Right cardiac atrium (tissue), 5 donors: ENCODE measurements at regions not wholly inside any gene's neighbourhood (a gene's known extent, or its start where the extent isn't known, plus 50 kb on each side); places are given as distances from the start of the nearest gene placed in this dataset.

Source experiments
- ATAC-seq, 2 donors: fragments of 200-7000 bp; cut with Tn5 transposase; one replicate each; pipeline versions ENCODE4 v1.8.0 to v1.9.1; 2020; ENCODE audit warnings: moderate library complexity in 2 of 2, mild to moderate bottlenecking in 1 of 2
- DNase-seq, 3 donors: peaks; one replicate each; pipeline ENCODE4 v3.0.0-alpha.2; 2020
- H3K27ac ChIP-seq: one replicate; pipeline ENCODE4 v1.5.1; 2013; ENCODE audit warnings: mild to moderate bottlenecking, low read length, control low read depth, moderate library complexity
- H3K27me3 ChIP-seq: one replicate; pipeline ENCODE4 v1.6.1; 2013; ENCODE audit not compliant: control insufficient read depth, insufficient read depth
- H3K4me1 ChIP-seq: one replicate; pipeline ENCODE4 v1.6.1; 2013; ENCODE audit warnings: low read length; ENCODE audit not compliant: control insufficient read depth, insufficient read depth
- H3K4me3 ChIP-seq: one replicate; pipeline ENCODE4 v1.5.1; 2013; ENCODE audit warnings: low read length, control low read depth
- H3K9me3 ChIP-seq: one replicate; pipeline ENCODE4 v1.6.1; 2013; ENCODE audit warnings: low read length; ENCODE audit not compliant: control insufficient read depth
- WGBS: extraction: QIAGEN DNeasy Blood & Tissue Kit; methylation state at CpG from one replicate; pipeline ENCODE4 v1.1.7; 2013; 5-methylcytosine and 5-hydroxymethylcytosine counted together
- intact Hi-C, 4 donors: fragments of 100-400 bp; cut with DNase I; formaldehyde crosslinking; loops; one replicate each; pipeline versions ENCODE4 v1.11.0 to v1.14.0; 2022 to 2023
- donor health status: healthy with polysubstance abuse.
- donor health status: DM: no; HTN: yes; CAD: no.
- donor health status: DM: no; HTN: no; CAD: no.
- donor health status: DM: no; HTN: yes; CAD: no; lungs with severe emphysema.
- donor health status: DM: yes; HTN: yes; CAD: no.

GRCh38 chr11:134794192-134794591 is 382.1 kb upstream of the B3GAT1 start:
- H3K27me3 ChIP-seq = peaks cover 2% of the 10 kb centered on the region
- ATAC-seq (no peak), DNase-seq (no peak)
- H3K4me1 ChIP-seq = no peaks in the 10 kb centered on the region
- H3K27ac ChIP-seq = no peak overlapping the region
- intact Hi-C loops = no loop called here
- H3K9me3 ChIP-seq = no peaks in the 10 kb centered on the region
- 73% methylated on average over 9 of the region's 9 CpGs for WGBS
- no peak overlapping the region for H3K4me3 ChIP-seq

DNA sequence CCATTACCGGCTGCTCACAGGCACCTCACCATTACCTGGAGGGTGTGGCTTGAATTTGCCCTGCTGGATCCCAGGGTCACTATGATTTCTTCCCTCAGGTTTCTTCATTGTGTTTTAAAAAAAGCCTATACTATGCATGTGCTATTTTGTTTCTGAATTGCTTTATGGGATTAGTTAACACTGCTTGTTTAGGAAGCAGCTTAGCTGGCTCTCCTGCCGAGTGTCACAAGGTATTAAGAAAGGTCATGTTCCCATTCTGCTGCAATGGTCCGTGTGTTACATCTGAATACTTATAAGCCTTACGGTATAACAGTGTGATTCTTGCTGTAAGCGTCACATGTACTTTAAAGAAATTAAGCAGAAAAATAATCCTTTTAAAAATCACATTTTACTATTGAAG is 380.6 kb upstream of the B3GAT1 start:
- intact Hi-C loops = no loop called here

GRCh38 chr11:134792044-134792443 is 380.0 kb upstream of the B3GAT1 start:
- WGBS = 46% methylated on average over 7 of the region's 7 CpGs
- ATAC-seq = no peak
- Histone ChIP-seq H3K4me3 (no peak overlapping the region), H3K4me1 (no peaks in the 10 kb centered on the region), H3K27ac (no peak overlapping the region), H3K9me3 (no peaks in the 10 kb centered on the region), H3K27me3 (peaks cover 2% of the 10 kb centered on the region)
- no peak for DNase-seq
- intact Hi-C loops = no loop called here

More for the DNA sequence above, 380.6 kb upstream of the B3GAT1 start:
- DNase-seq = no peak
- H3K27ac ChIP-seq = no peak overlapping the region
- ATAC-seq = no peak
- peaks cover 2% of the 10 kb centered on the region for H3K27me3 ChIP-seq
- no peaks in the 10 kb centered on the region for H3K4me1 ChIP-seq
- no peaks in the 10 kb centered on the region for H3K9me3 ChIP-seq
- WGBS = 87% methylated on average over 5 of the region's 5 CpGs
- H3K4me3 ChIP-seq = no peak overlapping the region

DNA sequence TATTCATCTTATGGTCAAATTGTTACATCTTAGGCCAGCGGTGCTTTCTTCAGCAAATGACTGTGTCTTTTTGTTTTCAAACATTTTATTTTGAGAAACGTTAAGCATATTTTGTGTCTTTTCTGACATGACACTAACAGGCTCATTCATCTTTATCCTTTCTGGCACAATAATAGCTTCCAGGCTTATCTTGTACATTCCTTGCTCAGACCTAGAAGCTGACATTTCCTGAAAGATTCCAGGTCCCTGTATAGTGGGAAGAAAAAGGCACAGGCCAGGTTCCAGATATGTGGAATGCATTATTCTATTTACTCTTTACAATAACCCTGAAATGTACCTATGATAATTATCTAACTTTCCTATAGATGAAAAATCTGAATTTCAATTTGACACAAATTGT is 379.1 kb upstream of the B3GAT1 start:
- no peak overlapping the region for H3K4me3 ChIP-seq
- 30% methylated on average over 2 of the region's 2 CpGs for WGBS
- H3K27ac ChIP-seq = no peak overlapping the region
- intact Hi-C loops = no loop called here
- H3K9me3 ChIP-seq = no peaks in the 10 kb centered on the region
- H3K4me1 ChIP-seq = no peaks in the 10 kb centered on the region
- DNase-seq (no peak), ATAC-seq (no peak)
- peaks cover 2% of the 10 kb centered on the region for H3K27me3 ChIP-seq

DNA sequence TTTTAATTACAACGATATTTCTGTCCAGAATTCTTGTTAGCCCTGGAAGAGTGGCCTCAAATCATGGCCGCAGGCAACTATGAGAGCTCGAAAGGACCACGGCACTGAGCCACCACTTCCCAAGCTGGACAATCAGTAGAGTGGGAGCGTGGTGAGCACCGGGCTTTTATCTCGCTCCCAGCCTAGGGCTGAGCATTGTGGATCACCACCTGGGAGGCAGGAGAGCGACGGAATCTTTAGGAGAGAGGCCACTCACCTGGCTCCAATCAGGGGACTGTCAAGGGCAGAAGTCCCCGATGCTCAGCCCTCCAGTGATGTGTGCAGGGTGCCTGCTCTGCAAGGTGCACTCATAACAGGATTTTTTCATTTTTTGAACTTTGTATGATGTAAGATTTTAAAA is 377.1 kb upstream of the B3GAT1 start:
- Histone ChIP-seq H3K4me3 (no peak overlapping the region), H3K9me3 (no peaks in the 10 kb centered on the region), H3K4me1 (no peaks in the 10 kb centered on the region), H3K27me3 (peaks cover 2% of the 10 kb centered on the region), H3K27ac (no peak overlapping the region)
- DNase-seq = no peak
- intact Hi-C loops = no loop called here
- ATAC-seq = no peak
- WGBS = 91% methylated on average over 10 of the region's 10 CpGs

DNA sequence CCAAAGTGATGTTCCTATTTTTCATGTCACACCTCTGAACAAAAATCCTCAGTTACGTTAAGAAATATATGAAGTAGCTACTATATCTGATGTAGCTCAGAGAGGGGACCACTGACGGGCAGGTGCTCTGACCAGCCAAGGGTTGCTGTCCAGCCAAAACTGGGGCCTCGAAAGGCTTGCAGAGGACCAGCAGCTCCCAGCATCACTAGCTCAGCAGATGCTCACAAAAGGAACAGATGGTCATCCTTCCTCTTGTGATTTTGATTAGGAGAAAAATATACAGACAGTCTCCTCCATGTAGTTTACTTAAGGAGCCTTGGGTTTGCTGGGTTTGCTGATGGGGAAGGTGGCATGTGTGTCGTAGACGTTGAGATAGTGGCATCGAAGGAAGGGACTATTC is 374.6 kb upstream of the B3GAT1 start:
- Histone ChIP-seq H3K4me1 (no peaks in the 10 kb centered on the region), H3K27ac (no peak overlapping the region), H3K9me3 (no peaks in the 10 kb centered on the region), H3K4me3 (no peak overlapping the region), H3K27me3 (peaks cover 2% of the 10 kb centered on the region)
- DNase-seq (no peak), ATAC-seq (no peak)
- intact Hi-C loops = no loop called here
- WGBS = 85% methylated on average over 6 of the region's 6 CpGs

DNA sequence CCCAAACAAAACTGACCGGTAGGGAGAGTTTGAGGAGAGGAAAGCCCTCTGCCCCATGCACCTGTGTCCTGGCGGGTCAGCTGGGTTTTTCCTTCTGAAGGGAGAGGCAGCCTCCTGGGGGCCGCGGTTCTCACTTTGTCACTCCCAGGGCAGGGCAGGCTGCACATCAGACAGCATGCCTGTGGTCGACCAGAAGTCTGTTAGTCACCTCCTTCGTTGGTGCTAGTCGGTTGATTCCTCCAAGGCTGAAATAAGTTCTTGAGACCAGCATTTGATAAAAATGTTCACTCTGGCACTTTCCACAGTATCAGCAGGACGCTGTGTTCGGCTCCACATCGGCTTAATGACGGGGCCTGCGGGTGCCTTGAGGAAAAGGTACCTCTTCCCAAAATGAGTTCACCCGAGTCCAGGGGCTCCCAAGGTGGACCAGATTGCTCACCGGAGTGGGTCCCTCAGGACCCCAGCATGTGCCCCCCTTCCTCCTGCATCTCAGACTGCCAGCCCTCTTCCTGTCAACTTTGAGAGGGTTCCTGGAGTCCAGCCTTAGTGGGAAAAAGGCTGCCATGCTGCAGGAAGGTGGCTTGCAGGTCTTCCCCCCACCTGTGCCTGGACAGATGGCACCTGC is 373.7 kb upstream of the B3GAT1 start:
- intact Hi-C loops = no loop called here
- Histone ChIP-seq H3K27ac (no peak overlapping the region), H3K27me3 (no peaks in the 10 kb centered on the region), H3K4me3 (no peak overlapping the region), H3K9me3 (no peaks in the 10 kb centered on the region), H3K4me1 (no peaks in the 10 kb centered on the region)
- ATAC-seq (no peak), DNase-seq (no peak)
- 81% methylated on average over 14 of the region's 14 CpGs for WGBS

- Histone ChIP-seq H3K27ac (no peak overlapping the region), H3K27me3 (no peaks in the 10 kb centered on the region), H3K4me3 (no peak overlapping the region), H3K9me3 (no peaks in the 10 kb centered on the region), H3K4me1 (no peaks in the 10 kb centered on the region)
- WGBS = 81% methylated on average over 5 of the region's 5 CpGs
- ATAC-seq (no peak), DNase-seq (no peak)
- intact Hi-C loops = no loop called here
Measured at GRCh38 chr11:134785059-134785458, 373.0 kb upstream of the B3GAT1 start.

GRCh38 chr11:134784568-134784967 is 372.5 kb upstream of the B3GAT1 start:
- H3K27ac ChIP-seq = no peak overlapping the region
- H3K4me3 ChIP-seq = no peak overlapping the region
- no peak for ATAC-seq
- intact Hi-C loops = no loop called here
- no peaks in the 10 kb centered on the region for H3K9me3 ChIP-seq
- 77% methylated on average over 4 of the region's 4 CpGs for WGBS
- H3K4me1 ChIP-seq = no peaks in the 10 kb centered on the region
- H3K27me3 ChIP-seq = no peaks in the 10 kb centered on the region
- DNase-seq = no peak

DNA sequence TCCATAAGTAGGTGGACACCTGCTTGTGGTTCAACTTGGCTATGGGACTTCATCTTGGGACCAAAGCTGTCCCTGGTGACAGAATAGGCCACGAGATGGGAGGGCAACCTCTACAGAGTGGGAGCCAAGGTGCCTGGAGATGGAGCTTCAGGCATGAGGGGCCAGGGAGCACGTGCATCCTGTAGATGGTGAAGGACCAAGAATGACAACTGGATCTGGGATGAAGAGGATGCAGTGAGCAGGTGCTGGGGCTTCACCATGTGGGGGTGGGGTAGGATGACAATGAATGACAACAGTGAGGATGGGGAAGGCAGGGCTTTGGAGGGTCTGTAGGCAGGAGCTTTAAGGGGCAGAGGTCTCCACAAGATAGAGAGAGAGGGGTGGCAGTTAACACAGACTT is 372.0 kb upstream of the B3GAT1 start:
- no peak overlapping the region for H3K4me3 ChIP-seq
- 71% methylated on average over 2 of the region's 2 CpGs for WGBS
- no peaks in the 10 kb centered on the region for H3K27me3 ChIP-seq
- intact Hi-C loops = no loop called here
- H3K4me1 ChIP-seq = no peaks in the 10 kb centered on the region
- no peak overlapping the region for H3K27ac ChIP-seq
- ATAC-seq = no peak
- H3K9me3 ChIP-seq = no peaks in the 10 kb centered on the region
- DNase-seq = no peak

GRCh38 chr11:134783234-134783633 is 371.2 kb upstream of the B3GAT1 start:
- ATAC-seq = no peak
- no peak for DNase-seq
- Histone ChIP-seq H3K27ac (no peak overlapping the region), H3K9me3 (no peaks in the 10 kb centered on the region), H3K4me3 (no peak overlapping the region), H3K27me3 (no peaks in the 10 kb centered on the region), H3K4me1 (no peaks in the 10 kb centered on the region)
- intact Hi-C loops = no loop called here
- 52% methylated on average over 4 of the region's 4 CpGs for WGBS

DNA sequence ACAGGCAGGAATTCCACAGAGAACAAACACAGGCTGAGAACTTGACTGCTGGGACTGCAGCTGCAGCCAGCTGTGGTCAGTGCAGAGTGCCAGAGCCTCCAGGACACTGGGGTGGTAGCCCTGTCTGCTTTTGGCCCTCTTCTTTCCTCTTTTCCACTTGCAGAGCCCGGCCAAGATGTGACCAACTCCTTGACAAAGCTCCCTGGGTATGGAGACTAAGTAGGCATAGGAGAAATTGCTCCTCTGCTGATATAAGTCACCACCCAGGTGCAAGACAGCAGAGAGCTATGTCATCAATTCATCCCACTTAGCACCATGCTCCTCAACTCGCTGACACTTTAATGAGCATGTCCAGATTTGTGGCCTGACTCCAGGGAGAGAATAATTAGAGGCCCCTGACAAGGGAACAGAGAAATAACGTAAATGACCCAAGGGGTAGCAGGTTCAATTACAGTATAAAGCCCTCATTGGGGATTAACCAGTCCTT is 369.4 kb upstream of the B3GAT1 start:
- H3K27ac ChIP-seq = no peak overlapping the region
- intact Hi-C loops = no loop called here
- H3K4me3 ChIP-seq = no peak overlapping the region
- 46% methylated on average over 3 of the region's 3 CpGs for WGBS
- H3K27me3 ChIP-seq = no peaks in the 10 kb centered on the region
- H3K9me3 ChIP-seq = no peaks in the 10 kb centered on the region
- no peaks in the 10 kb centered on the region for H3K4me1 ChIP-seq
- ATAC-seq = no peak
- DNase-seq = no peak
